SHP77 treated with DMSO at 0.1 percent for 48 hours (cell line): ENCODE measurements at regions not wholly inside any gene's neighbourhood (a gene's known extent, or its start where the extent isn't known, plus 50 kb on each side); places are given as distances from the start of the nearest gene placed in this dataset.

Experiments
- DNase-seq: peaks from one replicate; lab custom pipeline; 2025; lab: John Stamatoyannopoulos, UW

GRCh38 chr13:94968757-94969086, 256.4 kb upstream of the SOX21 start:
- DNase-seq, result no peak

DNA sequence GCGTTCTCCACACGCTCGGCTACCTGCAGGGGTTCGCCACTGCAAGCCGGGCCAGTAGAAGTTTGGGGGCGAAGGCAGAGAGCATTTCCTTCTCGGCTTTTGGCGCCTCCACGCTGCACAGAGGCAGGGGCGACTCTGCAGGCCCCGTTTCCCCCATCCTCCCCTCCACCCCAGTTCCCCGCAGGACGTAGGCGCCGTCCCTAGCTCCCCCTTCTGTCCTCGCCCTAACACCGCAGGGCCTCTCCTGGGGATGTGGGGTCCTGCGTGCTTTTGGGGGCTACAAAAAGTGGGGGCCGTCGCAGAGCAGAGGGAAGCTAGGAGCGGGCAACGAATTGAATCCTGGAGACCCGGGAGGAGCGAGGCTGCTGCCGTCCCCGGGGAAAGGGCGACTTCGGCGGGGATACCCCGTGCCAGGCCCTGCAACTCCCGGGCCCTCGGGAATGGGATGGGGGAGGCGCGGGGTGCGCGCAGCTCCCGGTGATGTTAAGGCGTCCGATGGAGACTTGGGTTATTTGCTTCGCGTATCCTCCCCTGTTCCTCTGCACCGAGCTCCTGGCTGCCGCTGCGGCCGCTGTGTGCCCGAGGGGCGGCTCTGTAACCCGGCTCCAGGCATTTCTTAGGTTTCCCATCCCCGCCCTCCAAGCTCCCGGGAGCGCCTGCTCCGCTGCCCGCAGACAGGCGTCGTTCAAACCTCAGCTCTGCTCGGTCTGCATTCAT, 255.9 kb upstream of the SOX21 start:
- no peak for DNase-seq

DNA sequence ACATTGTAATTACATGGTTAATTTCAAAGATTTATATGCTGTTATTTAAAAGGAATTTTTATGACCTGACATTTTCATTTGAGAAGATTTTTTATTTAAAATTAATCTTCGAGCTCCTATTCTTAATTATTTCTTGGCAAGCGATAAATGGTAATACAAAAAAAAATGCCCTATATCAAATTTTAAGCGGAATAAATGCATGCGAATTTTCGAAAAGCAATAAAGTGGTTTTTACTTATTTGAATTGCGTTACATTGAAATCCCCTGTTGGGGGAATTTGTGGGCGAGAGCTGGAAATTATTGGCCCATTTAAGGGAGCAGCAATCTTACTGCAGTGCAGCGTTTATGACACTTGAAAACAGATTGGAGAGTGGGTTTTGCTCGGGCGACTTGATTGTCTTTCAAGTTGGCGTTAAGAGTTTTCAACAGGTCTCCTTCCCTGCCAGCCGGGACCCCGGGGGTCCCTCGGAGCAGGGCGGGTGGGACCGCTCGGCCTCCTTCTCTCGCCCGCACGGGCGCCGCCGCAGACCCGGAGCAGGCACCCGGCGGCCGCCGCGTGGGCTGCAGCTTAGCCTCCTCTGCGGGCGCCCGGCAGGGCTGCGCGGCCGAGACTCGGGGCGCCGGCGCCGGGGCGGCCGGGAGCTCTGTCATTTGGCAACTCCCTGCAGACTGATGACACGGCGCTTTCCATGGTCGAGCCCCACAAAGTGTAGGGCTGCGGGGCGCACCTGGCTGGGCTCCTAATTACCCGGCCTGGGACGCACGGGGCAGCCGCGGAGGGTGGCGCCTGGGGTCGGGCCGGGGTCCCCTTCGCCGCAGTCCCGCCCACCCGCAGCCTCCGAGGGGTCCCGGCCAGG, 255.1 kb upstream of the SOX21 start:
- no peak for DNase-seq

DNA sequence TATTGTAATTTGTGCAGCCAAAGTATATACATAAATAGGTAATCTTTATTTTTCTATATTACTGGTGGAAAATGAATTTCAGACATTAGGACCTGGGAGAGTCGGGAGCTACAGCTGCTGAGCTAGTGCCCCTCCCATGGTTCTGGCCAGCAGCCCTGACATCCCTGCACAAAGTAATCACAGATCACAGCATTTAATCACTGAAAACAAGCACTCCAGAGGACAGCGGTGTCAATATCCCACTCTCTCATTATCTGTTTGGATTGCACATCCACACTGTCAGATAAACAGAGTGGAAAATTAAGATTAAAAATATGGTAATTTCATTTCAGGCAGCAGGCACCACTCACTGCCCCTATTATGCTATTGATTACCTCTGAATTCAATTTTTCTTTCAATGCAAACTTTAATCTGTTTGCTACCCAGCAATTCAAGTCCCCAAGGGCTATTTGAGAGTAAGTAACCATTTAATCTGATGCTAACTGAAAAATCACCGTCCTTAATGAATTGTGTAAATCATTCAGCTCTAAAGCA, 254.1 kb upstream of the SOX21 start:
- DNase-seq, result peak; percentile 93

DNA sequence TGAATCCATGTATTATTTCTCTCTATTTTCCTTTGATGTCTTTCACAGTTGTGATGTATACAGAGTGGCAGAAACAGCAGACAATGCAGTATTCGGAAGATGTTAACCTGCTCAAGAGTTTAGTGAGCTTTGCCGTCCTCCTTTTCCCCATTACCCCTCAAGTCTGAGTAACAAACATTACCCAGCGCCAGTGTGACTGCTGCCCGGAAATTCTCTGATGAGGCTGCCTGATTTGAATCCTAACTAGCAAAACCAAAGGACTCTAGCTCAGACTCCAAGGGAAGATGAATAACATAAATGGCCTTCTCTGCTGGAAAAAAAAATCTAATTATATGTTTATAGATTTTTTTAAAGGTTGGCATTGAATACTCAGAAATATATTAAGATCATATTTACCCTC, 247.3 kb upstream of the SOX21 start:
- DNase-seq, result no peak

DNA sequence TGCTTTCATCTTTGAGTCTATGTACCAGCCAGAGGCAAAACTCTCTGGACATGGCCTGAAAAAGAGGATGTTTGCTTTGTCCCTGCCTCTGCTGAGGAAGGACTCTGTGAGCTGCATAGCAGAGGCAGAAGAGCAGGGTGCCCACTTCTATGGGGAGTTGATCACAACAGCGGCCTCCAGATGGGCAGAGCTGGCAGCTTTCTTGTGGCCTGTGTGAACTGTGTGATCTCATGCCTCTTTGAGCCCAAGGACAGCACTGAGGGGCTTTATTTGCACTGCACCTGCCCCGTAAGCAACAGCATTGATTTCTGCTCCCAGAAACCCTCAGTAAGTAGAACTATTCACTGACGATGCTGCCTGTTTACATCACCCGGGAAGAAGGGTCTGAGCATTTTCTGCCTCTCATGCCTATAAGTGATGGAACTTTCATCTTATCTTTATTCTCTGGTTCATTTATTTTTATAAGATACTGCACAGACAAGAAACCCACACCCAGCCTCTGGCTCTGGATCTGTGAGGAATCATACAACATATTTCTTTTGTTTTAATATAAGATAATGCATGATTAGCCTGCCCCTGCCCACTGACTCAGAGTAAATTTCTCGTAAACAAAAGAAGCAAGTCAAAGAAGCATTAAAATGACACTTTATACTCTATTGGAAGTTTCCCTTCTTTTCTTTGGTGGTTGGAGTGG, 244.2 kb upstream of the SOX21 start:
- DNase-seq, result no peak

DNA sequence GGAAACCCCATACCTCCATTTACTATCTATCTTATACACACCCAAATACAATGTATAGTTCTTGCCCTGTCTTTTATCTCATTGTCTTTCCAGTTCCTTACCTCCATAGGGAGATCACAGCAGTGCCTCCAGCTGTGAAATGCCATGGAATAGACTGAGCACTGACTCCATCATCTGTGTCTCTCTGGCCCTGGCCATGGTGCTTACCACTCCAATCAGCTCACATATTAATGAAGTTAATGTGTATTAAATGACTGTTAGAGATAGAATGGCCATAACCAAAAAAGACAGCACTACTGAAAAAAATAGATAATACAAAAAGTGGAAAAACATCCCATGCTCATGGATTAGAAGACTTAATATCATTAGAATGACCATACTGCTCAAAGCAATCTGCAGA, 240.4 kb upstream of the SOX21 start:
- no peak for DNase-seq

DNA sequence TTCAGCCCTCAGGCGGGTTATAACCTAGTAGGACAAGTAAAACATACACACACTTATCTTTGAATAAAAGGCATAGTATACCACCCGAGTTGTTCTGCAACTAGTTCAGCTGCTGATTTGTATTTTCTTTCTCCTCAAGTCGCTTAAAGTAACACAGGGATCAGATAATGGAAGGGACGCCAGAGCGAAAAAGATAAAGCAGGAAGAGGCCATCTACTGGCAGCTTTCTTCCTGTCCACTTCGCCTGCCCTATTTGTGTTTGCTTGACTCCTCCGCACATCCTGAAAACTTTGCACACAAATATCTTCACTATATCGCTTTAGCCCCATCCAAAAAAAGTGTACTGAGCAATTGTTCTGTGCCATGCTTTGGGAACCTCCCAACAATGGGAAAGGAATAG, 238.0 kb upstream of the SOX21 start:
- no peak for DNase-seq

DNA sequence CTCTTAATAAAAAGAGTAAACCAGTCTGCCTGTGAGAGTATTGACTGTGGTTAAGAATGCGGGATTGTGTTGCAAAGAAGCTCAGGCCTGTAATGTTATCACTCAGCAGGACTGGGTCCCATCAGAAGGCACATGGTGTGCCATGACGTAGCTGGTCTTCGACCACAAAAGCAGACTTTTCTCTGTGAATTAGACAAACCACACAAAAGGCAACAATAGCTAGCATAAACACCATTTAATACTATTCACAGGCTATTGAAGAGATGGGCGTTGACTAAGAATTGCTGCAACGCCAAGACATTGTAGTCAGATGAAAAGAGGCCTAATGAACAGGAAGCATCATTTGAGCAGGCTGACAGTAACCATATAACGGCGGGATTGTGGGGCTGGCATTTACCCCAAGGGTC, 235.6 kb upstream of the SOX21 start:
- no peak for DNase-seq

- no peak for DNase-seq
Measured at GRCh38 chr13:94947392-94947791, 235.0 kb upstream of the SOX21 start.

DNA sequence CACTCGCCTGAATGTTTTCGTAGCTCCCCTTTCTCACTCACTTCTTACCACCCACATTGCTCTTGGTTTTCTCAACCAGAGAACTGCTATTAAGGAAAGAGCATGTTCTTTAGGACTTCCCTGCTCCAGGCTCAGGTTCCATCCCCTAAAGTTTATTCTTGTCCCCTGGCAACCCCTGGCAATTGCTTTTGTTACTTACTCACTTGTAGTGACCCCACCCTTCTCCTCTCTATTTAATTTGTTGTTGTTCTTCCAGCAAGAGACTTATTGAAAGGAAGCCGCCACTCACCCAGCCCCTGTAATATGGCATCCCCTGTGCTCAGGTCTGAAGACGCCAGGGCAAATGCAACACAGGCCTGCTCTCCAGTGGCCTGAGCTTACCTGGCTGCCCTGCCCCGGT, 233.7 kb upstream of the SOX21 start:
- no peak for DNase-seq

- DNase-seq, result no peak
Measured at GRCh38 chr13:94938124-94938523, 225.8 kb upstream of the SOX21 start.

DNA sequence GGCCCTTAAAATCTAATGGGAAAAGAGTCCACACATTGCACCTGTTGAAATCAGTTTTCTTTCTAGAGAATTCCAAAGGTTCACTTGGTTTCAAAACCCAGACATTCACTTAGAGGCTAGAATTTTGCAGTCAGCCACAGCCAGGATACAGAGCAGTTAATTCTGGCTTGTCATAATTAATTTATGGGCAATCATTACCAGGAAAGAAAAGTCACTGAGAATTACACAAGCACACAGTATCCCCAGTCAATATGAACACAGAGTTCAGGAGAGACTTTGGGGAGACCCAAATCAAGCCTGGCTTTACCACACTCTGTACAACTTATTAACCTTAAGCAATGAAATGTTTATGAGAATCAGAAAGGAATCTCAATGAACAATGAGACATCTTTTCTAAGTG, 224.3 kb upstream of the SOX21 start:
- no peak for DNase-seq

- DNase-seq, result no peak
Measured at GRCh38 chr13:94933936-94934335, 221.6 kb upstream of the SOX21 start.

- DNase-seq, result peak; percentile 17
Measured at GRCh38 chr13:94933230-94933751, 220.9 kb upstream of the SOX21 start.

GRCh38 chr13:94928127-94928775, 215.9 kb upstream of the SOX21 start:
- DNase-seq, result no peak

DNA sequence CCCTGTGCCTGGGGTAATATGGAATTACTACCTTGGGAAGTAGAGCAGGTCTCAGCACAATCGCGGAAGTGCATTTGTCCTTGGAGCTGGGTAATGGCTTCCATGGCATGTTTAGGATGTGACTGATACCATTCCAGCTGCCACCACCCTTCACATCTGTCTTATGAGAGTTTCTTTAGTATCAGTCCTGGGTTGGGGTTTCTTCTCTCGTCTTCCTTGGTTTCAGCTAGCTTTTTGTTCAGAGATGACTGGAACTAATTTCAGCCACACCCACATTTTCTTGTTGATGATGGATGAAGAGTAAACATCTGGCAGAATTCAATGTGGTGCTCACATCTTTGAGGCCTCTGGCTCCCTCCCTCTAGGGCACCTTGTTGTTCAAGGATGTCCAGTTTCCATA, 212.9 kb upstream of the SOX21 start:
- DNase-seq, result no peak

DNA sequence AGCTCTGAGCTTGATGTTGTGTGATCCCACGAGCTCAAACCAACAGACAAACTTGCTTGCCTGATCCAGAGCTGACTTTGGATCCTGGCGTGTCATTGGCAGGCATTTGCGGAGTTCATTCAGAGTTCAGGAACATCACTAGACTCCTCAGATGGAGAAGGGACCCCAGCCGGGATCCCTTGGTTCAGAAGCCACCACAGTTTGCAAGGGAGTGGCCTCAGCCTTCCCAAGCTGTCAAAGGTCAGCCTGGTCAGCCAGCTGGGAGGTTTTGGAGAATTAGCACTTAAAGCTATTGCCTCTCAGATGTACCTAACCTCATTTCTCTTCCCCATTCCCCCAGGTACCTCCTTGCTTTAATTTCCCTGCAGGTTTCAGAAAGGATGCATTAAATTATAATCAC, 208.8 kb upstream of the SOX21 start:
- no peak for DNase-seq

GRCh38 chr13:94920578-94920977, 208.2 kb upstream of the SOX21 start:
- no peak for DNase-seq

- no peak for DNase-seq
Measured at GRCh38 chr13:94917824-94918223, 205.5 kb upstream of the SOX21 start.

DNA sequence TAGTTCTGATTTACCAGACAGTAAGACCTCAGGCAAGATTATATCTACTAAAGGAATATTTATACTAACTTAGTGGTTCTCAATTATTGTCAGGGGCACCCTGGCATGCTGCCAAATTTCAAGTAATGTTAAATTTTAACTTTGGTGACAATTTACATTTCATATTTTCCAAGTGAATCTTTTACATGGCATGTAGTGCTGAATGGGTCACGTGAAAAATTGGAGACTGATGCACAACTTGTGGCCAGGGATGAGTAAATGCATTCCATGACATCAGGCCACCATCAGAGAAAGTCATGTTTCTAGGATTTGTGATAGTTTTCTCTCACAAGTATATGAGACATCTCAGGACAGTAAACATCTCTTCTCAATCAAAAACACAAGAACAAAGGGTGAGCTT, 202.6 kb upstream of the SOX21 start:
- DNase-seq, result no peak

GRCh38 chr13:94906605-94907004, 194.3 kb upstream of the SOX21 start:
- no peak for DNase-seq
